KMS-11 (cell line): ENCODE measurements at regions not wholly inside any gene's neighbourhood (a gene's known extent, or its start where the extent isn't known, plus 50 kb on each side); places are given as distances from the start of the nearest gene placed in this dataset.

ENCODE experiments used
- H2AFZ ChIP-seq: fragments of 200-600 bp; sonication (generic); 2 replicates; pipeline ENCODE4 v1.6.1; 2016; ENCODE audit warnings: antibody characterized with exemption, mixed run types, low read depth
- H3K27ac ChIP-seq: fragments of 200-600 bp; sonication (generic); 2 replicates; pipeline ENCODE4 v1.6.1; 2016; ENCODE audit warnings: mild to moderate bottlenecking, mixed run types
- H3K27me3 ChIP-seq: fragments of 200-600 bp; sonication (generic); 2 replicates; pipeline ENCODE4 v1.6.1; 2017; ENCODE audit warnings: mild to moderate bottlenecking, low read depth, mixed run types, moderate library complexity; ENCODE audit not compliant: insufficient read depth
- H3K36me3 ChIP-seq: fragments of 200-600 bp; sonication (generic); 2 replicates; pipeline ENCODE4 v1.6.1; 2017; ENCODE audit warnings: mild to moderate bottlenecking, mixed run types; ENCODE audit not compliant: insufficient read depth
- H3K4me1 ChIP-seq: fragments of 200-600 bp; sonication (generic); 2 replicates; pipeline ENCODE4 v1.6.1; 2016; ENCODE audit warnings: mild to moderate bottlenecking, low read depth, mixed run types; ENCODE audit not compliant: poor library complexity, severe bottlenecking
- H3K4me2 ChIP-seq: fragments of 200-600 bp; sonication (generic); 2 replicates; pipeline ENCODE4 v1.7.0; 2016; ENCODE audit warnings: mild to moderate bottlenecking, mixed run types
- H3K4me3 ChIP-seq: fragments of 200-600 bp; sonication (generic); IDR thresholded peaks from 2 replicates; pipeline ENCODE4 v1.6.1; 2017; ENCODE audit warnings: low read depth, low read length, mixed read lengths; ENCODE audit not compliant: insufficient read depth
- H3K79me2 ChIP-seq: fragments of 200-600 bp; sonication (generic); 2 replicates; pipeline ENCODE4 v1.6.1; 2016; ENCODE audit warnings: low read depth, mixed run types; ENCODE audit not compliant: insufficient read depth
- H3K9ac ChIP-seq: fragments of 200-600 bp; sonication (generic); 2 replicates; pipeline ENCODE4 v1.6.1; 2016; ENCODE audit warnings: mild to moderate bottlenecking, mixed run types
- H4K20me1 ChIP-seq: fragments of 200-600 bp; sonication (generic); 2 replicates; pipeline ENCODE4 v1.6.1; 2016; ENCODE audit warnings: mild to moderate bottlenecking, mixed run types; ENCODE audit not compliant: insufficient read depth
- TF ChIP-seq, protein P1 (sequence below): fragments of 200-600 bp; sonication (generic); conservative IDR thresholded peaks from 2 replicates; pipeline ENCODE4 v1.6.1; 2017; ENCODE audit warnings: low read depth, mild to moderate bottlenecking, antibody characterized with exemption, low read length, moderate library complexity, mixed read lengths

DNA sequence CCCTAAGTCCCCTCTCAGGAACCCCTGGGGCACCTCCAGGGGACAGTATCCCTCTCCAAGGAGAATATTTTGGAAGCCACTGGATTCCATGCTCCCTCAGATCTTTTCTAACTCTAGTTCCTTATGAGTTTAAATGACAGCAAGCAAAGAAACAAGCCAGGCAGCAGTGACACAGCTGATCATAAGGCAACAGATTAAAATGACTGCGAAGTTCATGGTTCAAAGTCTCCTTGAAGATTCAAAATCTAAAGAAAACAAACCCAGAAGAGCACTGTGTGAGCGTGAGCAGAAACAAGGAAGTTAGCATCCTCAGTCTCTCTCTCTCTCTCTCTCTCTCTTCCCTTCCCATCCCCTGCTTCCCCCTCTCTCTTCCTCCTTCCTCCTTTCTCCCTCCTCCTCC is 316.7 kb upstream of the SLC30A5 start:
- Histone ChIP-seq H3K36me3 (no peaks in the 10 kb centered on the region), H3K27me3 (no peaks in the 10 kb centered on the region), H4K20me1 (no peaks in the 10 kb centered on the region), H3K4me2 (no peak overlapping the region), H2AFZ (no peak overlapping the region), H3K79me2 (no peaks in the 10 kb centered on the region), H3K4me3 (no peak overlapping the region), H3K9ac (no peak overlapping the region), H3K4me1 (peaks cover 36% of the 10 kb centered on the region), H3K27ac (no peak overlapping the region)
- TF ChIP-seq, protein P1, sequence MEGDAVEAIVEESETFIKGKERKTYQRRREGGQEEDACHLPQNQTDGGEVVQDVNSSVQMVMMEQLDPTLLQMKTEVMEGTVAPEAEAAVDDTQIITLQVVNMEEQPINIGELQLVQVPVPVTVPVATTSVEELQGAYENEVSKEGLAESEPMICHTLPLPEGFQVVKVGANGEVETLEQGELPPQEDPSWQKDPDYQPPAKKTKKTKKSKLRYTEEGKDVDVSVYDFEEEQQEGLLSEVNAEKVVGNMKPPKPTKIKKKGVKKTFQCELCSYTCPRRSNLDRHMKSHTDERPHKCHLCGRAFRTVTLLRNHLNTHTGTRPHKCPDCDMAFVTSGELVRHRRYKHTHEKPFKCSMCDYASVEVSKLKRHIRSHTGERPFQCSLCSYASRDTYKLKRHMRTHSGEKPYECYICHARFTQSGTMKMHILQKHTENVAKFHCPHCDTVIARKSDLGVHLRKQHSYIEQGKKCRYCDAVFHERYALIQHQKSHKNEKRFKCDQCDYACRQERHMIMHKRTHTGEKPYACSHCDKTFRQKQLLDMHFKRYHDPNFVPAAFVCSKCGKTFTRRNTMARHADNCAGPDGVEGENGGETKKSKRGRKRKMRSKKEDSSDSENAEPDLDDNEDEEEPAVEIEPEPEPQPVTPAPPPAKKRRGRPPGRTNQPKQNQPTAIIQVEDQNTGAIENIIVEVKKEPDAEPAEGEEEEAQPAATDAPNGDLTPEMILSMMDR: no peak

- H3K4me2 ChIP-seq: peak overlapping the region; percentile 44
- H3K4me1 ChIP-seq: peaks cover 36% of the 10 kb centered on the region
- no peaks in the 10 kb centered on the region for H3K36me3 ChIP-seq
- H4K20me1 ChIP-seq: no peaks in the 10 kb centered on the region
- no peaks in the 10 kb centered on the region for H3K79me2 ChIP-seq
- H2AFZ ChIP-seq: no peak overlapping the region
- no peaks in the 10 kb centered on the region for H3K27me3 ChIP-seq
- no peak overlapping the region for H3K4me3 ChIP-seq
- TF ChIP-seq, protein P1: no peak
- H3K27ac ChIP-seq: peak overlapping the region; percentile 52; the same call in 1 of the 2 replicates
- H3K9ac ChIP-seq: no peak overlapping the region; the same call in 1 of the 2 replicates
Measured at GRCh38 chr5:68778484-68778883, 315.3 kb upstream of the SLC30A5 start.

DNA sequence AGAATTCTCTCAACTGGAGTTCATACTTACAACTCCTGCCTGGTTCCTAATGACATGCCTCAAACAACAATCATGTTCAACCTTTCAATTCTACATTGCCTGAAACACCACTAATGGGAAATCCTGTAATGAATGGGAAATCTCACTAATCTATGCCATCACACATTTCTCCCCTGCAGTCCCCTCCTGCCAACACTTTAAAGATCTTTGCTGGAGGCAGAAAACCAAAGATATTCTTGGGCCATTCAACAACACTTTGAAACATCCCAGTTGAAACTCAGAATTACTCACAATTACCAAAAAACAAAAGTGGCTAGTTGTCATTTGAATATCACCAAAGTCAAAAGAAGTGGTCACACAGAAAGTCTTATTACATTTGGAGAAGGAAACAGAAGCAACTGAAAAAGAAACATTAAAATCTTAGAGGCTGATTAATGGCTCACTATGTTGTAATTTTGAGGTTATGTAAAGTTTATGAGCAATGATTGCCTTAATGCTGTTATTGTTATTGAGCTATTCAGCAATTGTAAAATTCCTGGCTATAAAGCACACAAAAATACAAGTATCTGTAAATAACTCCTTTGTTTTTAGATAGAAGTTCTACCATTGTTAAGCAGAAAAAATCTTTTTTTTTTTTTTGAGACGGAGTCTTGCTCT is 313.4 kb upstream of the SLC30A5 start:
- Histone ChIP-seq H2AFZ (no peak overlapping the region), H3K27ac (no peak overlapping the region), H4K20me1 (no peaks in the 10 kb centered on the region), H3K79me2 (no peaks in the 10 kb centered on the region), H3K4me1 (peaks cover 36% of the 10 kb centered on the region), H3K4me2 (no peak overlapping the region), H3K27me3 (no peaks in the 10 kb centered on the region), H3K4me3 (no peak overlapping the region), H3K36me3 (no peaks in the 10 kb centered on the region), H3K9ac (no peak overlapping the region)
- TF ChIP-seq, protein P1: no peak

- Histone ChIP-seq H3K36me3 (no peaks in the 10 kb centered on the region), H3K9ac (no peak overlapping the region), H3K4me1 (no peaks in the 10 kb centered on the region), H3K79me2 (no peaks in the 10 kb centered on the region), H3K27me3 (no peaks in the 10 kb centered on the region), H3K4me3 (no peak overlapping the region), H4K20me1 (no peaks in the 10 kb centered on the region), H2AFZ (no peak overlapping the region), H3K4me2 (no peak overlapping the region), H3K27ac (no peak overlapping the region)
- TF ChIP-seq, protein P1: no peak
Measured at GRCh38 chr5:68793074-68793473, 300.7 kb upstream of the SLC30A5 start.
